Endothelial cell of umbilical vein (primary cell): ENCODE measurements at regions not wholly inside any gene's neighbourhood (a gene's known extent, or its start where the extent isn't known, plus 50 kb on each side); places are given as distances from the start of the nearest gene placed in this dataset.

ENCODE experiments used
- BruUV-seq: library from RNA; stranded (reverse); fragments of 400-500 nt; replicated peaks from 2 replicates; lab custom pipeline; 2021; lab: Mats Ljungman, UMichigan
- CTCF ChIA-PET: fragments of 300-600, 350-600 bp; sonication (Branson Sonifier 250); formaldehyde crosslinking; loops from one replicate; lab custom pipeline; 2021; ENCODE audit warnings: antibody characterized with exemption, inconsistent platforms; lab: Charles Lee
- POLR2A ChIA-PET: fragments of 300-600, 350-600 bp; sonication (Branson Sonifier 250); formaldehyde crosslinking; loops from one replicate; lab custom pipeline; 2021; ENCODE audit warnings: antibody characterized with exemption, inconsistent platforms; lab: Charles Lee
- DNase-seq: peaks from one replicate; pipeline ENCODE4 v3.0.0-alpha.2; 2011; ENCODE audit warnings: low read depth, low spot score
- FAIRE-seq: peaks from 2 replicates; lab custom pipeline; 2011; peaks lifted over from hg19 to GRCh38; lab: Jason Lieb, UNC
- H2AFZ ChIP-seq: 2 replicates; pipeline ENCODE4 v1.6.0; 2012; ENCODE audit warnings: low read depth, low read length, control low read depth, inconsistent platforms
- H3K27ac ChIP-seq: 2 replicates; pipeline ENCODE4 v1.5.1; 2011; ENCODE audit warnings: low read depth, mild to moderate bottlenecking, control low read depth, low read length, moderate library complexity; ENCODE audit not compliant: insufficient read depth
- H3K27me3 ChIP-seq, 2 experiments: 2 replicates each; pipeline versions ENCODE4 v1.6.0 to v1.6.1; 2011; ENCODE audit warnings: low read length in 2 of 2, mixed read lengths in 1 of 2; ENCODE audit not compliant: control insufficient read depth in 2 of 2, insufficient read depth in 2 of 2
- H3K36me3 ChIP-seq, 2 experiments: 2 replicates in 1 of 2; 3 replicates in 1 of 2; pipeline ENCODE4 v1.5.1; 2011; ENCODE audit warnings: low read length in 2 of 2, mild to moderate bottlenecking in 1 of 2, moderate library complexity in 1 of 2; ENCODE audit not compliant: control insufficient read depth in 2 of 2, insufficient read depth in 2 of 2; ENCODE audit errors: extremely low read depth in 1 of 2
- H3K4me1 ChIP-seq: 3 replicates; pipeline ENCODE4 v1.5.1; 2011; ENCODE audit warnings: mild to moderate bottlenecking, low read length; ENCODE audit not compliant: control insufficient read depth, insufficient read depth; ENCODE audit errors: extremely low read depth
- H3K4me2 ChIP-seq: 2 replicates; pipeline ENCODE4 v1.6.1; 2011; ENCODE audit warnings: low read length, control low read depth, mixed read lengths; ENCODE audit not compliant: insufficient read depth
- H3K4me3 ChIP-seq, 3 experiments: fragments of 200-600 bp in 1 of 3; sonication (generic), shearing (Covaris generic) in 1 of 3; replicated peaks in 1 of 3; 2 replicates each; pipeline ENCODE4 v1.5.1; 2011 to 2016; ENCODE audit warnings: control low read depth in 3 of 3, low read length in 3 of 3, mild to moderate bottlenecking in 2 of 3, inconsistent platforms in 1 of 3, low read depth in 1 of 3, moderate library complexity in 1 of 3; ENCODE audit not compliant: insufficient read depth in 1 of 3
- H3K79me2 ChIP-seq: 2 replicates; pipeline ENCODE4 v1.6.0; 2012; ENCODE audit warnings: low read length, inconsistent platforms; ENCODE audit not compliant: control insufficient read depth, insufficient read depth
- H3K9ac ChIP-seq: replicated peaks from 2 replicates; pipeline ENCODE3; 2011; ENCODE audit warnings: low read length, control low read depth; ENCODE audit not compliant: insufficient read depth; ENCODE audit errors: extremely low read depth
- H3K9me1 ChIP-seq: replicated peaks from 3 replicates; pipeline ENCODE4 v1.6.0; 2011; ENCODE audit warnings: mild to moderate bottlenecking, low read length; ENCODE audit not compliant: control insufficient read depth, insufficient read depth; ENCODE audit errors: extremely low read depth
- H3K9me3 ChIP-seq: replicated peaks from 2 replicates; pipeline ENCODE4 v1.5.1; 2012; ENCODE audit warnings: low read length, inconsistent platforms; ENCODE audit not compliant: control insufficient read depth, insufficient read depth
- H4K20me1 ChIP-seq: replicated peaks from 2 replicates; pipeline ENCODE3; 2011; ENCODE audit warnings: mild to moderate bottlenecking, low read length; ENCODE audit not compliant: control insufficient read depth, insufficient read depth; ENCODE audit errors: extremely low read depth
- EZH2 ChIP-seq: IDR thresholded peaks from 2 replicates; pipeline ENCODE4 v1.6.1; 2012; ENCODE audit warnings: borderline replicate concordance, low read depth, mild to moderate bottlenecking, moderate library complexity, low read length, inconsistent platforms; ENCODE audit not compliant: severe bottlenecking
- FOS ChIP-seq: IDR thresholded peaks from 2 replicates; pipeline ENCODE4 v1.6.1; 2011; ENCODE audit warnings: mild to moderate bottlenecking, low read length, moderate library complexity, borderline replicate concordance; ENCODE audit not compliant: insufficient read depth
- GATA2 ChIP-seq: IDR thresholded peaks from 2 replicates; pipeline ENCODE4 v1.7.0; 2011; ENCODE audit warnings: low read depth, mild to moderate bottlenecking, moderate library complexity, mixed read lengths, low read length; ENCODE audit not compliant: insufficient read length, insufficient read depth
- JUN ChIP-seq: IDR thresholded peaks from 2 replicates; pipeline ENCODE4 v1.6.1; 2011; ENCODE audit warnings: borderline replicate concordance, low read depth; ENCODE audit not compliant: insufficient read length, insufficient read depth
- MYC ChIP-seq: IDR thresholded peaks from one replicate; pipeline ENCODE4 v1.6.1; 2011; ENCODE audit warnings: mild to moderate bottlenecking, low read depth, low read length
- POLR2A ChIP-seq: IDR thresholded peaks from 2 replicates; pipeline ENCODE4 v1.6.1; 2012; ENCODE audit warnings: low read depth, mild to moderate bottlenecking, control low read depth, low read length
- POLR2AphosphoS5 ChIP-seq: IDR thresholded peaks from 2 replicates; pipeline ENCODE4 v1.6.1; 2012; ENCODE audit warnings: low read depth, mild to moderate bottlenecking, control low read depth, low read length, moderate library complexity; ENCODE audit not compliant: insufficient read depth
- dilution Hi-C: fragments of 300-500 bp; cut with MboI; formaldehyde crosslinking; loops from one replicate; pipeline ENCODE4 v1.15.0; 2019; ENCODE audit warnings: low sequenced_read_pairs; ENCODE audit not compliant: extremely low pct_ligation_motif_present
- intact Hi-C: fragments of 100-400 bp; cut with micrococcal nuclease; formaldehyde crosslinking; loops from one replicate; pipeline ENCODE4 v1.10.0; 2022
- TF ChIP-seq, protein P1 (sequence below), 2 donors: IDR thresholded peaks; 1 replicate in 1 of 2; 2 replicates in 1 of 2; pipeline ENCODE4 v1.5.1; 2011; ENCODE audit warnings: low read length in 2 of 2, mild to moderate bottlenecking in 2 of 2, moderate library complexity in 2 of 2, control low read depth in 1 of 2, inconsistent platforms in 1 of 2, low read depth in 1 of 2; ENCODE audit not compliant: insufficient read depth in 1 of 2; ENCODE audit errors: extremely low read depth in 1 of 2
- TF ChIP-seq, protein P2 (sequence below): IDR thresholded peaks from 2 replicates; pipeline ENCODE4 v1.6.1; 2011; ENCODE audit not compliant: insufficient read depth, insufficient read length

DNA sequence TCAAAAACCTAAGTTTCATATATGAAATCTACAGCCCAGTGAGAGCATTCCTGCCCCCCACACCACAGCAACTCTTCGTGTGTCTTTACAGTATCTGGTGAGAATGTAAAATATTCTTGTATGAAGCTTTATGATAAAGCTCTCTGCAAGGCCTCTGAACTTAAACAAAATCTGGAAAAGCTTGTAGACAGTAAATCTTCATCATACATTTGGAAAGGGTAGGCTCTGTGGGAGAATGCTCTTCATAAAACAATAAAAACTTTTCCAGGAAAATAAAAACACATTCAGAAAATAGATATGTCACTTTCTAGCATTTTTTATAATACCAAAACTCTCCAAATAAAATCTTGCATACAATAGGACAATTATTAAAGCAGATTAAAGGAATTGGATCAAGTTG lies 1009.5 kb downstream of the NAALADL2 start:
- Histone ChIP-seq H3K36me3 (no peaks in the 10 kb centered on the region), H3K27ac (no peak overlapping the region), H3K79me2 (no peaks in the 10 kb centered on the region), H3K9ac (no peak overlapping the region), H3K4me2 (no peak overlapping the region), H2AFZ (no peak overlapping the region), H3K4me1 (no peaks in the 10 kb centered on the region), H3K4me3 (no peak overlapping the region), H3K9me3 (no peaks in the 10 kb centered on the region), H3K9me1 (no peaks in the 10 kb centered on the region), H3K27me3 (no peaks in the 10 kb centered on the region), H4K20me1 (no peaks in the 10 kb centered on the region)
- no peak for FAIRE-seq
- intact Hi-C loops, result no loop called here
- no TSS peak for BruUV-seq
- dilution Hi-C loops, result no loop called here
- TF ChIP-seq FOS, result no peak
- TF ChIP-seq POLR2A, result no peak
- TF ChIP-seq EZH2, result no peak
- TF ChIP-seq, protein P1, sequence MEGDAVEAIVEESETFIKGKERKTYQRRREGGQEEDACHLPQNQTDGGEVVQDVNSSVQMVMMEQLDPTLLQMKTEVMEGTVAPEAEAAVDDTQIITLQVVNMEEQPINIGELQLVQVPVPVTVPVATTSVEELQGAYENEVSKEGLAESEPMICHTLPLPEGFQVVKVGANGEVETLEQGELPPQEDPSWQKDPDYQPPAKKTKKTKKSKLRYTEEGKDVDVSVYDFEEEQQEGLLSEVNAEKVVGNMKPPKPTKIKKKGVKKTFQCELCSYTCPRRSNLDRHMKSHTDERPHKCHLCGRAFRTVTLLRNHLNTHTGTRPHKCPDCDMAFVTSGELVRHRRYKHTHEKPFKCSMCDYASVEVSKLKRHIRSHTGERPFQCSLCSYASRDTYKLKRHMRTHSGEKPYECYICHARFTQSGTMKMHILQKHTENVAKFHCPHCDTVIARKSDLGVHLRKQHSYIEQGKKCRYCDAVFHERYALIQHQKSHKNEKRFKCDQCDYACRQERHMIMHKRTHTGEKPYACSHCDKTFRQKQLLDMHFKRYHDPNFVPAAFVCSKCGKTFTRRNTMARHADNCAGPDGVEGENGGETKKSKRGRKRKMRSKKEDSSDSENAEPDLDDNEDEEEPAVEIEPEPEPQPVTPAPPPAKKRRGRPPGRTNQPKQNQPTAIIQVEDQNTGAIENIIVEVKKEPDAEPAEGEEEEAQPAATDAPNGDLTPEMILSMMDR (IDR thresholded peaks at IDR 0.05; ENCODE audit: extremely low read depth in 1 of 2, insufficient read depth in 1 of 2, low read depth in 1 of 2, low read length in 2 of 2), result no peak
- TF ChIP-seq JUN, result no peak
- no peak for TF ChIP-seq POLR2AphosphoS5
- TF ChIP-seq GATA2, result no peak
- no peak for TF ChIP-seq MYC
- TF ChIP-seq, protein P2, sequence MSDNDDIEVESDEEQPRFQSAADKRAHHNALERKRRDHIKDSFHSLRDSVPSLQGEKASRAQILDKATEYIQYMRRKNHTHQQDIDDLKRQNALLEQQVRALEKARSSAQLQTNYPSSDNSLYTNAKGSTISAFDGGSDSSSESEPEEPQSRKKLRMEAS, result no peak
- CTCF ChIA-PET, result interaction anchor here (1.6 kb wide), 1 partner anchor 562 kb away, joined by 4 read pairs; no protein-coding TSS in a partner anchor
- no peak for DNase-seq
- POLR2A ChIA-PET, result no interaction called here
